OCI-LY1 (cell line): ENCODE measurements at regions not wholly inside any gene's neighbourhood (a gene's known extent, or its start where the extent isn't known, plus 50 kb on each side); places are given as distances from the start of the nearest gene placed in this dataset.

Experiments
- EZH2 ChIP-seq: fragments of 200-600 bp; sonication (generic), shearing (Covaris generic); IDR thresholded peaks from 2 replicates; pipeline ENCODE4 v1.8.0; 2017; ENCODE audit warnings: borderline replicate concordance, mixed run types, mild to moderate bottlenecking, antibody characterized with exemption, low read length, moderate library complexity, mixed read lengths
- TF ChIP-seq, protein P1 (sequence below): fragments of 200-600 bp; sonication (generic), shearing (Covaris generic); IDR thresholded peaks from 2 replicates; pipeline ENCODE4 v1.5.1; 2017; ENCODE audit warnings: mild to moderate bottlenecking, antibody characterized with exemption, low read length, moderate library complexity, mixed read lengths

DNA sequence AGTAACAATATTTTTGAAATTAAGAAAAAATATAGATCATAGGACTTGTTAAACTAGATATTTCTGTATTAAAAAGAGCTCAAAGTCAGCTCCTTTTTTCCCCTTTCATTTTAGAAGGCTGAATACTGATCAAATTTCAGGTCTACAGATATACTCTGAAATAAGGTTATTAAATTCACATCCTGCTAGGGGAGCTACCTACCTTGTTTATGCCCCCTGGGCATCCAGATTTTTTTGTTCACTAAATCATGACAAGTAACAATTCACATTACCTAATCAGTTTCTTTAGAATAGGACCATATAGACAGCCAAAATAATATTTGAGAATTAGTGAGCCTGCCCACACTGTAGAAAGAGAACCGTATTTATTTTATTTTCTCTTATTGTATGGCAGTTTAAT lies 276.2 kb downstream of the USP25 start:
- TF ChIP-seq, protein P1, sequence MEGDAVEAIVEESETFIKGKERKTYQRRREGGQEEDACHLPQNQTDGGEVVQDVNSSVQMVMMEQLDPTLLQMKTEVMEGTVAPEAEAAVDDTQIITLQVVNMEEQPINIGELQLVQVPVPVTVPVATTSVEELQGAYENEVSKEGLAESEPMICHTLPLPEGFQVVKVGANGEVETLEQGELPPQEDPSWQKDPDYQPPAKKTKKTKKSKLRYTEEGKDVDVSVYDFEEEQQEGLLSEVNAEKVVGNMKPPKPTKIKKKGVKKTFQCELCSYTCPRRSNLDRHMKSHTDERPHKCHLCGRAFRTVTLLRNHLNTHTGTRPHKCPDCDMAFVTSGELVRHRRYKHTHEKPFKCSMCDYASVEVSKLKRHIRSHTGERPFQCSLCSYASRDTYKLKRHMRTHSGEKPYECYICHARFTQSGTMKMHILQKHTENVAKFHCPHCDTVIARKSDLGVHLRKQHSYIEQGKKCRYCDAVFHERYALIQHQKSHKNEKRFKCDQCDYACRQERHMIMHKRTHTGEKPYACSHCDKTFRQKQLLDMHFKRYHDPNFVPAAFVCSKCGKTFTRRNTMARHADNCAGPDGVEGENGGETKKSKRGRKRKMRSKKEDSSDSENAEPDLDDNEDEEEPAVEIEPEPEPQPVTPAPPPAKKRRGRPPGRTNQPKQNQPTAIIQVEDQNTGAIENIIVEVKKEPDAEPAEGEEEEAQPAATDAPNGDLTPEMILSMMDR: no peak
- no peak for TF ChIP-seq EZH2
